ENCODE measurements at regions not wholly inside any gene's neighbourhood (a gene's known extent, or its start where the extent isn't known, plus 50 kb on each side); places are given as distances from the start of the nearest gene placed in this dataset.

GRCh38 chr12:118586433-118586832, 210.1 kb downstream of the SUDS3 start:
- Mint-ChIP-seq H3K9me3 (peaks cover 0 to 3% (median 0%) of the 10 kb centered on the region in 7 donors), H3K4me1 (no peaks in the 10 kb centered on the region), H3K4me3 (no peak overlapping the region), H3K27me3 (ENCODE audit: low read depth in 3 of 3) (peaks cover 0 to 4% (median 2%) of the 10 kb centered on the region in 3 donors), H3K27ac (no peak overlapping the region), H3K36me3 (no peaks in the 10 kb centered on the region)
- no peak for TF ChIP-seq CTCF (IDR thresholded peaks at IDR 0.05)
- H2AFZ ChIP-seq (ENCODE audit: insufficient read depth, low read depth, low read length, poor library complexity, severe bottlenecking): no peak overlapping the region
- H3K4me3 ChIP-seq (replicated peaks in 1 of 3; ENCODE audit: low read depth in 2 of 3, low read length in 3 of 3): no peak overlapping the region
- H3K9ac ChIP-seq (ENCODE audit: insufficient read depth, low read length, poor library complexity, severe bottlenecking): no peak overlapping the region
- no peaks in the 10 kb centered on the region for H3K27me3 ChIP-seq (ENCODE audit: control insufficient read depth in 2 of 2, insufficient read depth in 2 of 2, low read length in 2 of 2)
- H3K4me2 ChIP-seq (replicated peaks; ENCODE audit: extremely low read depth, low read length, poor library complexity, severe bottlenecking): no peak overlapping the region
- no peaks in the 10 kb centered on the region for H4K20me1 ChIP-seq (ENCODE audit: insufficient read depth, low read length)
- no peaks in the 10 kb centered on the region for H3K36me3 ChIP-seq (replicated peaks in 1 of 2; ENCODE audit: control insufficient read depth in 1 of 2, insufficient read depth in 2 of 2, low read length in 2 of 2)
- DNase-seq: no peak
- WGBS (ENCODE audit: insufficient coverage): no CpG with 5 or more reads among the region's 1 CpG
- H3K27ac ChIP-seq (ENCODE audit: low read depth in 1 of 2, low read length in 2 of 2): no peak overlapping the region
- intact Hi-C loops (cut with micrococcal nuclease): no loop called here
- no peaks in the 10 kb centered on the region for H3K9me3 ChIP-seq (replicated peaks in 1 of 2; ENCODE audit: control insufficient read depth in 1 of 2, insufficient read depth in 1 of 2, low read length in 2 of 2)
- H3K4me1 ChIP-seq (ENCODE audit: control insufficient read depth in 1 of 2, insufficient read depth in 2 of 2, low read length in 2 of 2): no peaks in the 10 kb centered on the region
- no peaks in the 10 kb centered on the region for H3K79me2 ChIP-seq (ENCODE audit: insufficient read depth, low read length)

- no peak for DNase-seq
- intact Hi-C loops (cut with micrococcal nuclease): no loop called here
- Mint-ChIP-seq H3K4me3 (no peak overlapping the region), H3K36me3 (no peaks in the 10 kb centered on the region), H3K9me3 (peaks cover 0 to 3% (median 0%) of the 10 kb centered on the region in 7 donors), H3K27ac (no peak overlapping the region), H3K4me1 (no peaks in the 10 kb centered on the region), H3K27me3 (ENCODE audit: low read depth in 3 of 3) (peaks cover 0 to 4% (median 3%) of the 10 kb centered on the region in 3 donors)
- no peaks in the 10 kb centered on the region for H4K20me1 ChIP-seq (ENCODE audit: insufficient read depth, low read length)
- no CpG with 5 or more reads among the region's 1 CpG for WGBS (ENCODE audit: insufficient coverage)
- no peak for TF ChIP-seq CTCF (IDR thresholded peaks at IDR 0.05)
- no peak overlapping the region for H3K4me2 ChIP-seq (replicated peaks; ENCODE audit: extremely low read depth, low read length, poor library complexity, severe bottlenecking)
- H3K27me3 ChIP-seq (ENCODE audit: control insufficient read depth in 2 of 2, insufficient read depth in 2 of 2, low read length in 2 of 2): no peaks in the 10 kb centered on the region
- H3K36me3 ChIP-seq (replicated peaks in 1 of 2; ENCODE audit: control insufficient read depth in 1 of 2, insufficient read depth in 2 of 2, low read length in 2 of 2): no peaks in the 10 kb centered on the region
- H2AFZ ChIP-seq (ENCODE audit: insufficient read depth, low read depth, low read length, poor library complexity, severe bottlenecking): no peak overlapping the region
- H3K4me3 ChIP-seq (replicated peaks in 1 of 3; ENCODE audit: low read depth in 2 of 3, low read length in 3 of 3): no peak overlapping the region
- no peak overlapping the region for H3K9ac ChIP-seq (ENCODE audit: insufficient read depth, low read length, poor library complexity, severe bottlenecking)
- no peaks in the 10 kb centered on the region for H3K79me2 ChIP-seq (ENCODE audit: insufficient read depth, low read length)
- H3K4me1 ChIP-seq (ENCODE audit: control insufficient read depth in 1 of 2, insufficient read depth in 2 of 2, low read length in 2 of 2): no peaks in the 10 kb centered on the region
- H3K9me3 ChIP-seq (replicated peaks in 1 of 2; ENCODE audit: control insufficient read depth in 1 of 2, insufficient read depth in 1 of 2, low read length in 2 of 2): no peaks in the 10 kb centered on the region
- H3K27ac ChIP-seq (ENCODE audit: low read depth in 1 of 2, low read length in 2 of 2): no peak overlapping the region
These were observed 212.8 kb downstream of the SUDS3 start for GRCh38 chr12:118589162-118589561.
